ENCODE measurements at regions not wholly inside any gene's neighbourhood (a gene's known extent, or its start where the extent isn't known, plus 50 kb on each side); places are given as distances from the start of the nearest gene placed in this dataset.

GRCh38 chr20:23188377-23189169, 102.4 kb upstream of the CD93 start:
- Histone ChIP-seq H3K9me3 (replicated peaks in 1 of 2; ENCODE audit: control insufficient read depth in 2 of 2, insufficient read depth in 1 of 2, low read depth in 1 of 2, low read length in 2 of 2) (no peaks in the 10 kb centered on the region), H3K79me1 (ENCODE audit: low read depth, low read length) (peaks cover 4% of the 10 kb centered on the region), H3K9ac (ENCODE audit: low read depth, low read length, poor library complexity) (no peak overlapping the region), H3K36me3 (replicated peaks in 1 of 2; ENCODE audit: control insufficient read depth in 2 of 2, insufficient read depth in 2 of 2, low read length in 2 of 2) (no peaks in the 10 kb centered on the region), H3K4me3 (ENCODE audit: low read length in 2 of 2) (peak overlapping the region in 1 of 2 donors; percentile 33), H3K4ac (ENCODE audit: low read length) (no peak overlapping the region), H3K4me2 (ENCODE audit: insufficient read depth, low read length, poor library complexity, severe bottlenecking) (no peak overlapping the region), H3K23ac (ENCODE audit: low read depth, low read length, poor library complexity) (peak overlapping the region; percentile 17), H2AFZ (ENCODE audit: low read length) (no peak overlapping the region), H3K14ac (ENCODE audit: low read length) (peak overlapping the region; percentile 57), H2BK120ac (ENCODE audit: low read depth, low read length) (peak overlapping the region; percentile 3), H4K91ac (ENCODE audit: low read depth, low read length, poor library complexity) (no peak overlapping the region), H2BK15ac (ENCODE audit: low read length) (no peak overlapping the region), H2BK12ac (ENCODE audit: low read length) (no peak overlapping the region), H2AK5ac (ENCODE audit: low read depth, low read length) (no peak overlapping the region), H3K18ac (ENCODE audit: low read length) (no peak overlapping the region), H2BK5ac (ENCODE audit: low read length) (no peak overlapping the region), H3K27ac (replicated peaks; ENCODE audit: low read length) (no peak overlapping the region), H3K4me1 (ENCODE audit: control insufficient read depth in 2 of 2, insufficient read depth in 1 of 2, low read depth in 1 of 2, low read length in 2 of 2) (no peaks in the 10 kb centered on the region), H4K8ac (ENCODE audit: low read depth, low read length) (no peak overlapping the region), H3K27me3 (ENCODE audit: control insufficient read depth in 3 of 3, insufficient read depth in 3 of 3, low read depth in 1 of 3, low read length in 3 of 3) (no peaks in the 10 kb centered on the region)
- no peak for DNase-seq (ENCODE audit: low spot score)
- 100% methylated on average over 3 of the region's 3 CpGs; no CpG with 5 or more reads in 1 of the 2 donors for WGBS, 2 donors (ENCODE audit: extremely low coverage in 2 of 2, insufficient read length in 2 of 2, insufficient replicate concordance in 1 of 2)

GRCh38 chr20:23187751-23188150, 101.6 kb upstream of the CD93 start:
- no peak for DNase-seq (ENCODE audit: low spot score)
- no CpG with 5 or more reads among the region's 7 CpGs for WGBS, 2 donors (ENCODE audit: extremely low coverage in 2 of 2, insufficient read length in 2 of 2, insufficient replicate concordance in 1 of 2)

DNA sequence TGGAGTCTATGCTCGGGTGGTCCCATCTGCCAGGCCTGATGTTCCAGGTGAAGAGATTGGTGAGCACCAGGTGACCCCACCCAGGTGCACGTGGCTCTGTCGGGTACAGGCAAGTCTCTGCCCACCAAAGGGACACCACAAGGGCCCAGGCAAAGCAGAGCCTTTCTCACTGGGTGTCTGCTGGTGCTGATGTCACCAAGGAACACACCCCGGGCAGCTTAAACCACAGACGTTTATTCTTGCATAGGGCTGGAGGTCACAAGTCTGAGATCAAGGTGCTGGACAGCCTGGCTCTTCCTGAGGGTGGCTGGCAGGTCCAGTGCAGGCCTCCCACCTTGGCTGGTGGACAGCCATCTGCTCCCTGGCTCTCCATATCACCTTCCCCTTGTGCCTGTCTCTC, 100.7 kb upstream of the CD93 start:
- H4K8ac ChIP-seq (ENCODE audit: low read depth, low read length): no peak overlapping the region
- H3K4me1 ChIP-seq (ENCODE audit: control insufficient read depth in 2 of 2, insufficient read depth in 1 of 2, low read depth in 1 of 2, low read length in 2 of 2): no peaks in the 10 kb centered on the region
- H3K18ac ChIP-seq (ENCODE audit: low read length): no peak overlapping the region
- H3K36me3 ChIP-seq (replicated peaks in 1 of 2; ENCODE audit: control insufficient read depth in 2 of 2, insufficient read depth in 2 of 2, low read length in 2 of 2): no peaks in the 10 kb centered on the region
- no peak for DNase-seq (ENCODE audit: low spot score)
- H2AK5ac ChIP-seq (ENCODE audit: low read depth, low read length): no peak overlapping the region
- H3K79me1 ChIP-seq (ENCODE audit: low read depth, low read length): peaks cover 4% of the 10 kb centered on the region
- H3K14ac ChIP-seq (ENCODE audit: low read length): no peak overlapping the region
- H3K4me2 ChIP-seq (ENCODE audit: insufficient read depth, low read length, poor library complexity, severe bottlenecking): no peak overlapping the region
- H3K23ac ChIP-seq (ENCODE audit: low read depth, low read length, poor library complexity): no peak overlapping the region
- H3K4ac ChIP-seq (ENCODE audit: low read length): no peak overlapping the region
- H2BK15ac ChIP-seq (ENCODE audit: low read length): no peak overlapping the region
- no peak overlapping the region for H4K91ac ChIP-seq (ENCODE audit: low read depth, low read length, poor library complexity)
- no peak overlapping the region for H2BK5ac ChIP-seq (ENCODE audit: low read length)
- H2BK120ac ChIP-seq (ENCODE audit: low read depth, low read length): no peak overlapping the region
- no peak overlapping the region for H2BK12ac ChIP-seq (ENCODE audit: low read length)
- no peaks in the 10 kb centered on the region for H3K9me3 ChIP-seq (replicated peaks in 1 of 2; ENCODE audit: control insufficient read depth in 2 of 2, insufficient read depth in 1 of 2, low read depth in 1 of 2, low read length in 2 of 2)
- no peak overlapping the region for H3K27ac ChIP-seq (replicated peaks; ENCODE audit: low read length)
- WGBS, 2 donors (ENCODE audit: extremely low coverage in 2 of 2, insufficient read length in 2 of 2, insufficient replicate concordance in 1 of 2): no CpG with 5 or more reads among the region's 5 CpGs
- no peak overlapping the region for H2AFZ ChIP-seq (ENCODE audit: low read length)
- no peak overlapping the region for H3K9ac ChIP-seq (ENCODE audit: low read depth, low read length, poor library complexity)
- no peak overlapping the region for H3K4me3 ChIP-seq (ENCODE audit: low read length in 2 of 2)
- H3K27me3 ChIP-seq (ENCODE audit: control insufficient read depth in 3 of 3, insufficient read depth in 3 of 3, low read depth in 1 of 3, low read length in 3 of 3): no peaks in the 10 kb centered on the region

More at GRCh38 chr20:23187751-23188150, 101.6 kb upstream of the CD93 start:
- peak overlapping the region; percentile 90 for H2AK5ac ChIP-seq (ENCODE audit: low read depth, low read length)
- no peaks in the 10 kb centered on the region for H3K9me3 ChIP-seq (replicated peaks in 1 of 2; ENCODE audit: control insufficient read depth in 2 of 2, insufficient read depth in 1 of 2, low read depth in 1 of 2, low read length in 2 of 2)
- H2BK12ac ChIP-seq (ENCODE audit: low read length): no peak overlapping the region
- peak overlapping the region; percentile 3 for H2BK120ac ChIP-seq (ENCODE audit: low read depth, low read length)
- no peak overlapping the region for H3K4me3 ChIP-seq (ENCODE audit: low read length in 2 of 2)
- H3K27me3 ChIP-seq (ENCODE audit: control insufficient read depth in 3 of 3, insufficient read depth in 3 of 3, low read depth in 1 of 3, low read length in 3 of 3): no peaks in the 10 kb centered on the region
- peak overlapping the region; percentile 39 for H2BK5ac ChIP-seq (ENCODE audit: low read length)
- H2BK15ac ChIP-seq (ENCODE audit: low read length): peak overlapping the region; percentile 37
- no peak overlapping the region for H3K9ac ChIP-seq (ENCODE audit: low read depth, low read length, poor library complexity)
- H3K36me3 ChIP-seq (replicated peaks in 1 of 2; ENCODE audit: control insufficient read depth in 2 of 2, insufficient read depth in 2 of 2, low read length in 2 of 2): no peaks in the 10 kb centered on the region
- peaks cover 4% of the 10 kb centered on the region for H3K79me1 ChIP-seq (ENCODE audit: low read depth, low read length)
- H3K18ac ChIP-seq (ENCODE audit: low read length): peak overlapping the region; percentile 57
- H3K4me2 ChIP-seq (ENCODE audit: insufficient read depth, low read length, poor library complexity, severe bottlenecking): no peak overlapping the region
- H3K27ac ChIP-seq (replicated peaks; ENCODE audit: low read length): no peak overlapping the region
- H4K8ac ChIP-seq (ENCODE audit: low read depth, low read length): no peak overlapping the region
- H3K14ac ChIP-seq (ENCODE audit: low read length): peak overlapping the region; percentile 71
- H4K91ac ChIP-seq (ENCODE audit: low read depth, low read length, poor library complexity): no peak overlapping the region
- H3K4ac ChIP-seq (ENCODE audit: low read length): peak overlapping the region; percentile 37
- no peak overlapping the region for H2AFZ ChIP-seq (ENCODE audit: low read length)
- peak overlapping the region; percentile 17 for H3K23ac ChIP-seq (ENCODE audit: low read depth, low read length, poor library complexity)
- H3K4me1 ChIP-seq (ENCODE audit: control insufficient read depth in 2 of 2, insufficient read depth in 1 of 2, low read depth in 1 of 2, low read length in 2 of 2): no peaks in the 10 kb centered on the region

GRCh38 chr20:23180451-23180921, 94.4 kb upstream of the CD93 start:
- no peak for DNase-seq (ENCODE audit: low spot score)
- H3K9ac ChIP-seq (ENCODE audit: low read depth, low read length, poor library complexity): no peak overlapping the region
- no peak overlapping the region for H3K4me2 ChIP-seq (ENCODE audit: insufficient read depth, low read length, poor library complexity, severe bottlenecking)
- no peak overlapping the region for H4K8ac ChIP-seq (ENCODE audit: low read depth, low read length)
- H3K9me3 ChIP-seq (replicated peaks in 1 of 2; ENCODE audit: control insufficient read depth in 2 of 2, insufficient read depth in 1 of 2, low read depth in 1 of 2, low read length in 2 of 2): peaks cover 0 to 3% of the 10 kb centered on the region in 2 donors
- no peak overlapping the region for H3K27ac ChIP-seq (replicated peaks; ENCODE audit: low read length)
- no peaks in the 10 kb centered on the region for H3K36me3 ChIP-seq (replicated peaks in 1 of 2; ENCODE audit: control insufficient read depth in 2 of 2, insufficient read depth in 2 of 2, low read length in 2 of 2)
- H2BK120ac ChIP-seq (ENCODE audit: low read depth, low read length): no peak overlapping the region
- H2BK12ac ChIP-seq (ENCODE audit: low read length): no peak overlapping the region
- H3K4me1 ChIP-seq (ENCODE audit: control insufficient read depth in 2 of 2, insufficient read depth in 1 of 2, low read depth in 1 of 2, low read length in 2 of 2): peaks cover 0 to 7% of the 10 kb centered on the region in 2 donors
- no peak overlapping the region for H3K23ac ChIP-seq (ENCODE audit: low read depth, low read length, poor library complexity)
- H4K91ac ChIP-seq (ENCODE audit: low read depth, low read length, poor library complexity): no peak overlapping the region
- no peak overlapping the region for H2BK5ac ChIP-seq (ENCODE audit: low read length)
- no peak overlapping the region for H3K4me3 ChIP-seq (ENCODE audit: low read length in 2 of 2)
- peak overlapping the region; percentile 6 for H3K4ac ChIP-seq (ENCODE audit: low read length)
- WGBS, 2 donors (ENCODE audit: extremely low coverage in 2 of 2, insufficient read length in 2 of 2, insufficient replicate concordance in 1 of 2): no CpG with 5 or more reads among the region's 9 CpGs
- H2AK5ac ChIP-seq (ENCODE audit: low read depth, low read length): peak overlapping the region; percentile 74
- H3K14ac ChIP-seq (ENCODE audit: low read length): no peak overlapping the region
- no peaks in the 10 kb centered on the region for H3K79me1 ChIP-seq (ENCODE audit: low read depth, low read length)
- no peak overlapping the region for H2BK15ac ChIP-seq (ENCODE audit: low read length)
- H3K27me3 ChIP-seq (ENCODE audit: control insufficient read depth in 3 of 3, insufficient read depth in 3 of 3, low read depth in 1 of 3, low read length in 3 of 3): no peaks in the 10 kb centered on the region
- H3K18ac ChIP-seq (ENCODE audit: low read length): peak overlapping the region; percentile 58
- H2AFZ ChIP-seq (ENCODE audit: low read length): peak overlapping the region; percentile 83

Measured in neuronal stem cell (in vitro differentiated cells).